ENCODE measurements at regions not wholly inside any gene's neighbourhood (a gene's known extent, or its start where the extent isn't known, plus 50 kb on each side); places are given as distances from the start of the nearest gene placed in this dataset.

DNA sequence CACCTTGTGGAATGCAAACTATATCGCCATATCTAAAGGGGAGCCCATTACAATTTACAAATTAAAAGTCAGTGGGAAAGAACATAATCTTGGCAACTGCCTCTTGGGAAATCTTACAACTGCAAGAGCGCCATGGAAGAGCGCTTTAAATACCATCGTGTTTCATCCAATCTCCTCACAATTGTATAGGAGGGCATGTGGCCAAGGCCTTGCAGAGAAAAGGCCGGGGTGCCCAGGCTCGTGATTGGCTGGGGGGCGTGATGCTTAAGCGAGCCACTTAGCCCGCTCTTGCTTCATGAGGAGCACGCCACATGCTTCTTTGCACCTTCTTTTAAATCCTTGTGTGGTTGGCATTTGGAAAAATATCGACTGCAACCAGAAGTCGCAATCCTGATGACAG is 69.8 kb upstream of the NFIB start:
- in situ Hi-C loops (cut with HindIII; ENCODE audit: low pct_unique_long_range_greater_than_20kb, low sequenced_read_pairs): no loop called here
- no peak for ATAC-seq
- ChIA-PET CTCF (no interaction called here), POLR2A (no interaction called here)
- no peak for DNase-seq (ENCODE audit: low read depth, low spot score)
- Histone ChIP-seq H3K4me1 (ENCODE audit: control insufficient read depth, insufficient read depth, low read length) (no peaks in the 10 kb centered on the region), H3K9me3 (ENCODE audit: control insufficient read depth, insufficient read depth, low read depth, low read length) (no peaks in the 10 kb centered on the region), H3K27me3 (ENCODE audit: control insufficient read depth, insufficient read depth, low read length) (no peaks in the 10 kb centered on the region), H3K36me3 (ENCODE audit: control insufficient read depth, insufficient read depth, low read length) (no peaks in the 10 kb centered on the region), H3K4me3 (ENCODE audit: low read depth in 2 of 2, low read length in 2 of 2) (no peak overlapping the region), H3K27ac (ENCODE audit: low read length) (no peak overlapping the region)
- no TSS peak for BruUV-seq (replicated peaks)
- intact Hi-C loops (cut with micrococcal nuclease; ENCODE audit: unreplicated experiment): no loop called here
- TF ChIP-seq POLR2AphosphoS5 (IDR thresholded peaks at IDR 0.05; ENCODE audit: low read depth, low read length) (no peak), CTCF (IDR thresholded peaks at IDR 0.05) (no peak), TCF7L2 (IDR thresholded peaks at IDR 0.05; ENCODE audit: low read depth, low read length) (no peak), SIN3A (IDR thresholded peaks at IDR 0.05; ENCODE audit: borderline replicate concordance, insufficient read depth, low read depth, low read length) (no peak), REST (IDR thresholded peaks at IDR 0.05; ENCODE audit: insufficient read depth in 1 of 2, low read depth in 2 of 2, low read length in 1 of 2) (no peak)

DNA sequence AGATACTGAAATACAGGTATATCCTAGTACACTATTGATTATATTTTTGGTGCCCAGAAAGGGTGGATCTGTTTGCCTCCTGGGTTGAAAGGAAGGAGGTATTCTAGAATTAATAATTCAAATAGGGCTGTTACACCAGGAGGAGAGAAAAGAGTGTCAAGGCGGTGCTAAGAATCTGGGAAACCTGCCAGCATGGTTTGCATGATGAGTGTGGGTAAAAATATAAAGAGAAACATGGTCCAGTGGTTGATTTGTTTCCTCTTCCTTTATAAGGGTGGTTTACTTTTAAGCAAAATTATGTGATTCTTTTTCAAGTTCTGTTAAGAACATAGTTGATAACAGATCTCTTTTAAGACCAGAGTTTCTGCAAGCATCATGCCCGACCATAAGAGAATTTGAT is 69.4 kb upstream of the NFIB start:
- no peak for DNase-seq (ENCODE audit: low read depth, low spot score)
- Histone ChIP-seq H3K4me3 (ENCODE audit: low read depth in 2 of 2, low read length in 2 of 2) (no peak overlapping the region), H3K36me3 (ENCODE audit: control insufficient read depth, insufficient read depth, low read length) (no peaks in the 10 kb centered on the region), H3K27ac (ENCODE audit: low read length) (no peak overlapping the region), H3K9me3 (ENCODE audit: control insufficient read depth, insufficient read depth, low read depth, low read length) (no peaks in the 10 kb centered on the region), H3K4me1 (ENCODE audit: control insufficient read depth, insufficient read depth, low read length) (no peaks in the 10 kb centered on the region), H3K27me3 (ENCODE audit: control insufficient read depth, insufficient read depth, low read length) (no peaks in the 10 kb centered on the region)
- ChIA-PET CTCF (no interaction called here), POLR2A (no interaction called here)
- TF ChIP-seq SIN3A (IDR thresholded peaks at IDR 0.05; ENCODE audit: borderline replicate concordance, insufficient read depth, low read depth, low read length) (no peak), TCF7L2 (IDR thresholded peaks at IDR 0.05; ENCODE audit: low read depth, low read length) (no peak), REST (IDR thresholded peaks at IDR 0.05; ENCODE audit: insufficient read depth in 1 of 2, low read depth in 2 of 2, low read length in 1 of 2) (no peak), POLR2AphosphoS5 (IDR thresholded peaks at IDR 0.05; ENCODE audit: low read depth, low read length) (no peak), CTCF (IDR thresholded peaks at IDR 0.05) (no peak)
- in situ Hi-C loops (cut with HindIII; ENCODE audit: low pct_unique_long_range_greater_than_20kb, low sequenced_read_pairs): no loop called here
- no TSS peak for BruUV-seq (replicated peaks)
- intact Hi-C loops (cut with micrococcal nuclease; ENCODE audit: unreplicated experiment): no loop called here
- ATAC-seq: no peak
